G401 (cell line): ENCODE measurements at regions not wholly inside any gene's neighbourhood (a gene's known extent, or its start where the extent isn't known, plus 50 kb on each side); places are given as distances from the start of the nearest gene placed in this dataset.
"Not testable (repeated sequence)": the region's sequence is repeated elsewhere in the genome, so short reads cannot be mapped to it uniquely, and the experiment has no call there.

Experiments used
- DNase-seq: peaks from one replicate; pipeline ENCODE4 v3.0.0-alpha.2; 2015; ENCODE audit warnings: low spot score
- in situ Hi-C: cut with HindIII; loops from 2 replicates; pipeline ENCODE4 v1.10.0; 2016; ENCODE audit warnings: low sequenced_read_pairs, mixed read lengths

DNA sequence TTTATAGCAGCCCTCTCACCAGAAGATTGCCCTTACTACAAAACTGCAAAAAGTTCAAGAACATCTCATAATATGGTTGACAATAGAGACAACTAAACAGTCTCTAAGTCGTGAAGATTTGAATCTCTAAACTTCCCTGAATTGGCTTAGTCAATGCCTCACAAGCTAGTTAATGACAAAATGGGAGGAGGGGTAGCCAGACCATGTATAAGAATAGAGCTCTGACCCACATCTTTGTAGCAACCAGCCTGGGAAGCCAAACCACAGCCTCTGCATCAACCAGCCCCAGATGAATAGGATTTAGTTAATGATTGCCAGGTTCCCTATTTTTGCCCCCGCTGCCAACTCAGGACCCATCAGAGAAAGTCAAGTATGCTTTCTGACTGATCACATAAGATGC, 1265.9 kb upstream of the PCDH10 start:
- in situ Hi-C loops = not testable (repeated sequence)

DNA sequence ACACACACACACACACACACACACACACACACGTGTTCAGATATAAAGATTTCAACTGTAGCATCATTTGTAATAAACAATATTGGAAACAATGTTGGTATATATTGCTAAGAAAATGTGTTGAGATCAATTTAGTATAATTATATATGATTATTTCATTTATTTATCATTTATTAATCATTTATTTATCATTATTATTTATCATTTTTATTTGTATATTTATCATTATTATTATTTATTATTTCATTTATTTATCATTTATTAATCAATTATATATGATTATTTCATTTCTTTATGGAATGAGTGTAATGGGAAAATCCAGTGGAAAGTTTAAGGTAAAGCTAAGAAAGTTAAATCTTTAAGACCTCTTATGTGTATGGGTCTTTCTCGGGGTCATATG, 1223.4 kb upstream of the PCDH10 start:
- in situ Hi-C loops, DNase-seq: not testable (repeated sequence)

More for the DNA sequence above, 1265.9 kb upstream of the PCDH10 start:
- not testable (repeated sequence) for DNase-seq

DNA sequence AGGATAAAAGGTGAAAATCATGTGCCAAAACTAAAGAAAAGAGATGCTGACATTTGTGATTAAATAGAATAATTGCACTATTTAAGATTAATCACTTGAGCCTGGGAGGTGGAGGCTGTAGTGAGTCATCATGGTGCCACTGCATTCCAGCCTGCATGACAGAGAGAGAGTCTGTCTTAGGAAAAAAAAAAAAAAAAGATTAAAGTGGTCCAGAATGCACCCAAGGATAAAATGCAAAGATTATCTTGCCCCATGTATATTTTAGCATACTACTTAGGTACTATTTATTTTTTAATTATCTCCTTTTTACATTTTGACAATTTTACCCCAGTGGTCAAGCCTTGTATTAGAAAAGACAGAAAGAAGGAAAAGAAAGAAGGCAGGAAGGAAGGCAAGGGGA, 1181.4 kb upstream of the PCDH10 start:
- DNase-seq, in situ Hi-C loops: not testable (repeated sequence)

DNA sequence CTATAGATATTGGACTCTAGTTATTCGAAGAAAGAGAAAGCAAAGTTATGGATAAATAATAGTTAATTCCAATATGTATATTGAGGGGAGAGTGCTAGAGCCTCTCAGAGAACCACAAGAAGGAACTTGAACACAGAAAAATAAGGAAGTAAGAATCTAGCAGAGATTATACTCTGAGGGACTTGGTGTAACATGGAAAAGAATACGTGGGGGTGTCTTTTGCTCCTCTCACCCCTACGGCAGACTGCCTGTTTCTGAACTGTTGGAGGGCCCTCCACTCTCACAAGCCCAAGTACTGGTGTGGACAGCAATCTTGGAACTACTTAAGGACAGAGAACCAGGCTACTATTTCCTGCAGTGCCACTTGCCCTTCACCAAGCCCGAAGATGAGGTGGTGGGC, 1174.4 kb upstream of the PCDH10 start:
- DNase-seq = no peak
- in situ Hi-C loops = no loop called here

DNA sequence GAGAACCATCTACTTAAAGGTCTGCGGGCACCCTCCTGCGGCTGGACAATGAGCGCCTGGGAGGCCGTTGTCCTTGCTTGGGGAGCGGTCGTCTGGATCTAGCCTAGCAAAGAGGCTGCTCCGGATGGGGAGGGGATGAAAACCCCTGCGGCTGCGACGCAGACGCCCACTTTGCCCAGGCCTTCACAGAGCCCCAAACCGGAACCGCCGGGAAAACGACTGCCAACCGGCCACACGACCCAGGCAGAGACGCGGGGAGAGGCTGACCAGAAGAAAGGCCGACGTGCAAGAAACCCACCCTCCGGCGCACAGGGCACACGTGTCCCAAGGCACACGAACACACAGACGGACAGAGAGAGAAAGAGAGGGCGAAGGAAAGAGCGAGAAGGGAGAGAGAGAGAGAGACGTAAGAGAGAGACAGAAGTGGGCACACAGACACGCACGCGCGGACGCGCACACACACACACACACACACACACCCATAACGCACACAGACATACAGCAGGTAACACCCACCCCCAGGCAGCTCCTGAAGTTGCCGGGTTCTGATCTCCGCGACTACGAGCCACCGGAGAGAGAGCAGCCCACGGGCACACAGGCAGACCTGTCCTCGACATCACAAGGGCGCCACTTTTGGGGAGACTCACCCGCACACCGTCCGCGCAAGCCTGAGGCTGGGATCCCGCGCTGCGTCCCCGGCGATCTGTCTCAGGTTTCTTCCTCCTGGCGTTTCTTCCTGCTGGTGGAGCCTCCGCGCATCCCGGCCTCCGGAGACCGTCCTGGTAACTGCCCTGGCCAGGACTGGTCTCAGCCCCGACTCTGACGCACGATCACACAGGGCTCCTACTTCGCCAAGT, 1173.6 kb upstream of the PCDH10 start:
- in situ Hi-C loops, DNase-seq: not testable (repeated sequence)

DNA sequence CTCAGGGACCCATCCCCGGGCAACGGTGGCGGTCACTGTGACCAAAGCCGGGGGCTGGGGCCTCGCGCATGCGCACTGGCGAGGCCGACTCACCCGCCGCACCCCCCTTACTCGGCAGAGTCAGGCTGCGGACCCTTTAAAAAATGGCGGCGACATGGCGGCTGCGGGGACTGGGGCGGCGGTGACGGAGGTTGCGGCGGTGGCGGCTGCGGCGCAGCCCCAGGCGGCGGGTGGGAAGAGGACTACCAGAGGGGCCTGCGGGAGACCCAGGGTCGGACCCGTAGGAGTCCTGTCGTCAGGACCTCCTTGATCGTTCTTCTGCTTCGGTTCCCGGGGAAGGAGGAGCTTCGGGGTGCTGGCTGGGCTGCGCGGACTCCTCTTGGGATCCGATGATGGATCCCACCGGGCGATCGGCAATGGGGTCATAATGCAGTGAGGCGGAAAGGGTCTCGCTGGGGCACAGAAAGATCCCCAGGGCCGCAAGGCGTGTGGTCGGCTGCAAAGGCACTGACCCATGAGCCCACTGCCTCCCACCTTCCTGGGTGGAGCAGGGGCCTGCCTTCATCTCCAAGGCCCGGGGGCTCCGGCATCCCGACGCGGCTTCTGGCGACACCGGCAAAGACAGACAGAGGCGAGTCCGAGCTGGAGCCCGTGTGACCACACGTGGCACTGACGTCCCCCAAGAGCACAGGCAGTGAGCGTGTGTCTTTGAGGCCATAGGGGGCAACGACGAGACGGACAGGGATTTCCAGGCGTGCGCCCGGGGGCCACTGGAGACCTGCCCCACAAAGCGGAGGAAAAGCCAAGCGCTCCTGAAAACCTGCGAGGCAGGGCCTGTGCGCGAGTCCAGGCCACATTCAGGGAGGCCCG, 1172.7 kb upstream of the PCDH10 start:
- in situ Hi-C loops, DNase-seq: not testable (repeated sequence)

DNA sequence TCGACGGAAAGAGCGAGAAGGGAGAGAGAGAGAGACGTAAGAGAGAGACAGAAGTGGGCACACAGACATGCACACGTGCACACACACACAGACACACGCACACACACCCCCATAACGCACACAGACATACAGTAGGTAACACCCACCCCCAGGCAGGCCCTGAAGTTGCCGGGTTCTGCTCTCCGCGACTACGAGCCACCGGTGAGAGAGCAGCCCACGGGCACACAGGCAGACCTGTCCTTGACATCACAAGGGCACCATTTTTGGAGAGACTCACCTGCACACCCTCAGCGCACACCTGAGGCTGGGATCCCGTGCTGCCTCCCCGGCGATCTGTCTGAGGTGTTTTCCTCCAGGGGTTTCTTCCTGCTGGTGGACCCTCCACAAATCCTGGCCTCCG, 1171.0 kb upstream of the PCDH10 start:
- no peak for DNase-seq
- in situ Hi-C loops = no loop called here

DNA sequence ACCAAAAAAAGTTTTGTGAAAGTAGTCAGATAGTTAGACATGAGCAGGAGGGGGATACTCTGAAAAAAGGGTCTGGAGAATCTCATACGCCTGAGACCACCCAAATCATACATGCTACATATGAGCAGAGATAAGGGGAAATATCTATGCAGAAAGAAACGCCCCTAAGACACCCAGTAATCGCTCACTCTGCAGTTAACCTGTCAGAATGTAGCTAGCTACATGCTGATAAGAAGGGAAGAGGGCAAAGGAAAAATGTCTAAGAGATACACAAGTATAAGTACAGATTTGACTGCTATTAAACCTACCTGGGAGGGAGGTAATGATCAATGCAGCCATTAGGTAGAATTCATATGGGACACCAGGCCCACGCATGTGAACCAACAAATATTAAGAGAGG, 1159.5 kb upstream of the PCDH10 start:
- DNase-seq = no peak
- in situ Hi-C loops = no loop called here

DNA sequence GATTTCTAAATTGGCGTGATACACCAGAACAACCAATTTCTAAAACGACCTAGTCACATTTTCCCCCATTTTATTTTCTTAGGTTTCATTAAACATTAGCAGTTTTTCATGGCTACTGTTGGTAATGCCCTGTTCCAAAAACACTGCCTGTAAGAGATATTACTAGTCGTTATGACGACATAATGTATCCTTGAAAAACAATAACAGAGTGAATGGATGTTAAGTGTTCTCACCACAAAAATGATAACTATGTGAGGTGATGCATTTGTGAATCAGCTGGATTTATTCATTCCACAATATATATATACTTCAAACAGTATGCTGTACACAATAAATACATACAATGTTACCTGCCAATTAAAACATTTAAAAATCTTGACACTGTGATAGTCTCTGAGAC, 1147.6 kb upstream of the PCDH10 start:
- in situ Hi-C loops = no loop called here
- no peak for DNase-seq

DNA sequence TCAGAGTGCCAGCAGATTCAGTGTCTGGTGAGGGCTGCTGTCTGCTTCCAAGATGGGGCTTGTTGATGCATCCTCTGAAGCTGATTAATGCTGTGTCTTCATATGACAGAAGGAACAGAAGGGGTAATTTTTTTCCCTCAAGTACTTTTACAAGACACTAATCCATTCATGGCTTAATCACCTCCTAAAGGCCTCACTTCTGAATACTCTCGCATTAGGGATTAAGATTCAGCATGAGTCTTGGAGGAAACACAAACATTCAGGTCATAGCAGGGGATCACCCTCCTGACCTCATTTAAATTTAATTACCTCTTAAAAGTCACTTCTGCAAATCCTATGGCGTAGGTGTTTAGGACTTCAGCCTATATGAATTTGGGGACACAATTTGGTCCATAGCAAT, 1145.5 kb upstream of the PCDH10 start:
- DNase-seq = no peak
- in situ Hi-C loops = no loop called here

DNA sequence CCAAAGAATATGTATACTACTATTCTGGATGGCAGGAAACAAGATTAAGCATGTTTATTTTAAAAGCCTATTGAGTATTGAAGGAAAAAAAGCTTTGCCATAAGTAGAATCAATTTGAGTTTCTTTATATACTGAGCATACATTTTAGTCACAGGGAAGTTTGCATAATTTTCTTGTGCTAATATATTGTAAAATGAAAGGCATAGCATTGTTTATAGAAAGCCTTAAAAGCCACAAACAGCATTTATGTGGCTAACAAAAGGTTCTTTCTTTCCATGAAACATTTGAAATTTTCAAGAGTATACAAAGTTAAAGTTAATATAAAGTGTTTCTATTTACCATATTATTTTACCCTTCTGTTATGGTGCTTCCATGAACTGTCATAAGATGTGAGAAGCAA, 1133.8 kb upstream of the PCDH10 start:
- in situ Hi-C loops = no loop called here
- no peak for DNase-seq

DNA sequence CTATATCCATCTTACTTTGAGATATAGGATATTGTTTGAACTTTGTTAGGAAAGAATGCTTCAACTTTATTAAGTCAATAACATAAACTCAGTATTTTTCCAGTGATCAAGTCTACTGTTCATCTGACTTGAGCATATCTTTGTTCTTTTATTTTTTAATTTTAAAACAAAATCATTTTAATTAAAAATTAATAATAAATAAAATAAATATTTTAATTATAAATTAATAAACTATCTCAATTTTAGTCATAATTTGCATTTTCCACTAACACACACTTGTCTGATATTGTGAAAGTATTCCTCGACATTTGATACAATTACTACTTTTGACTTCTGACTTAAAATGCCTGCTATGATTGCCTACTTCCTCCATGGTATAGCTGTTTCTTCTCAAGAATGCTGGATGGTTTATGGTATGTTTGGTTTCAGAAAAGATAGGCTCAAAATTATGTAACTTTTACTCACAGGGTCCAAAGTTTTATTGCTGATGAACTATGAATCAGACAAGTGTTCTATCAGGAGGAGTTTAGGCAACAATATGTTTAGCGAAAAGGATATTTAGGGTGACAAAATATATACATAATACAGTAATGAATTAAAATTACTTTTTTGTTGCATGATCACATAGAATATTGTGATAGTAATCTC, 1132.3 kb upstream of the PCDH10 start:
- no peak for DNase-seq
- in situ Hi-C loops = no loop called here

DNA sequence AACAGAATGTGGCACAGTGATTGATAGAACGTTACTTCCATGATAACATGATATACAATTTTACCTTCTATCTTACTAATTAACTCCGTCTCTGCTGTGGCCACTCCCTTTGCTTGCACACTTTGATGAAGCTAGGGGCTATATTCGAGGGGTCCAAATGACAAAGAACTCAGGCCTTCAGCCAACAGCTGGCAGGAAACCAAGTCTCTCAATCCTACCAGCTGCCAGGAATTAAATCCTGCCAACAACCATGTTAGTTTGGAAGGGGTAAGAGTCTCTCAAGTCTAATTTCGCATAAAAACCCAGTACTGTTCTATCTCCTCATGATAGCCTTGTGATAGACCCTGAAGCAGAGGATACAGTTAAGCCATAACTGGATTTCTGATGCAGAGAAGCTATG, 1122.9 kb upstream of the PCDH10 start:
- in situ Hi-C loops = no loop called here
- DNase-seq = no peak

DNA sequence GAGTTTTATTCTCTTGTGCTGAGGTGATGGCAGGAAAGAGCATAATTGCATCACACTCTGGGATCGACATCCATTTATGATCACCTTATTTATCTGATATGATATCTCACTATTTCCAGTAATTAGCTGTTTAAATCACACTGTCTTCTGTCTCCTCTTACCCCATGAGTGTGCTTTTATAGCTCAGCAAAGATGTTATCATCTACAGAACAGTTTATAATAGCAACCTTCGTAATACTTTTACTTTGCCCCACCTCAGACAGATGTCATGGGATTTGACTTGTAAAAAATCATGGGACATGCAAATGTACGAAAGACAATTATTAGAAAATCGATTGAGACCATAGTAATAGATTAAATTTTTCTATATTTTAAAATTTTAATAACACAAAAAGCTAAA, 1122.3 kb upstream of the PCDH10 start:
- DNase-seq = no peak
- in situ Hi-C loops = no loop called here

DNA sequence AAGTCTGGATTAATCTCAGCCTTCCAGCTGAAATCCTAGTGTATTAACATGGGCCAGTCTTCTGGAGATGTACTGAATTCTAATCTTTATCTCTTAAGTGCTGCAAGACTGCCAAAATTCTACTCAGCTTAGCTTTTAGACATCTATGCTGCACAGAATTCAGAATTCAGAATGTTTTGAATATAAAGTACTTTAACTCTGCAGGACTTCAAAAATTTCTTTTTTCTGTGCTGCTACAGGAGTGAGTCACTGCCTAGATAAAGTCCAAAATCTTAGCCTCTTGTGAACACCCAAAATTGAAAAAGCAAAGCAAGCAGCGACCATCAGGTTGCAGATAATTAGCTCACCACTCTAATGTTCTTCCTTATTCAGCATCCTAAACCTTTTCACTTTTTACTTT, 1092.6 kb upstream of the PCDH10 start:
- DNase-seq = no peak
- in situ Hi-C loops = no loop called here

DNA sequence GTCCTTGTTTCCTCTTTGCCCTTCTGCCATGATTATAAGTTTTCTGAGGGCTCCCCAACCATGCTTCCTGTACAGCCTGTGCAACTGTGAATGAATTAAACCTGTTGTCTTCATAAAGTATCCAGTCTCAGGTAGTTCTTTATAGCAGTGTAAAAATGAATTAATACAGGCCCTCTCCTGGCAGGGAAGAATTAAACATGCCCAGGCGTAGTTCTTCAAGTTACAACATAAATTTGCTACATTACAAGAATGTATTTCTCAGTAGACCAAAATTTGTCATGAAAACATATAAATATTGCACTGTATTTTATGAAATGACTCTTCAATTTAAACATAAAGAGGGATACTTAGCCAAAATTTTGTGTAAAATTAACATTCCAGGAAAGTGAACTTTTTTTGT, 1089.9 kb upstream of the PCDH10 start:
- in situ Hi-C loops = no loop called here

DNA sequence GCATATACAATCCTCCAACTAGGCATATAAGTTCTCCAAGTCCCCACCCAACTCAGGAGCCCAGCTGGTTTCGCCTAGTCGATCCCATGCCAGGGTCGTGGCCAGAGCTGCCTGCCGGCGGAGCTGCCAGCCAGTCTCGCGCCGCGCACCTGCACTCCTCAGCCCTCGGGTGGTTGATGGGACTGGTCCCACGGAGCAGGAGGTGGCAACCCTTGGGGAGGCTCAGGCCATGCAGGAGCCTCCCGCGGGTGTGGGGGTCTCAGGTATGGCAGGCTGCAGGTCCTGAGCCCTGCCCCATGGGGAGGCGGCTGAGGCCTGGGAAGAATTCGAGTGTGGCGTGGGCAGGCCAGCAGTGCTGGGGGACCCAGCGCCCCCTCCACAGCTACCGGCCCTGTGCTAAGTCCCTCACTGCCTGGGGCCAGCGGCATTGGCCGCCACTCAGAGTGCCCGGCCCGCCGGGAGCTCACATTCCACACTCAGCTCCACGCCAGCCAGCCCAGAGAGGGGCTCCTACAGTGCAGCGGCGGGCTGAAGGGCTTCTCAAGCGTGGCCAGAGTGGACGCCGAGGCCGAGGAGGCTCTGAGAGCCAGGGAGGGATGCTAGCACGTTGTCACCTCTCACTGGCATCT, 1086.4 kb upstream of the PCDH10 start:
- DNase-seq = no peak
- in situ Hi-C loops = no loop called here

More for the DNA sequence above, 1089.9 kb upstream of the PCDH10 start:
- DNase-seq = no peak

DNA sequence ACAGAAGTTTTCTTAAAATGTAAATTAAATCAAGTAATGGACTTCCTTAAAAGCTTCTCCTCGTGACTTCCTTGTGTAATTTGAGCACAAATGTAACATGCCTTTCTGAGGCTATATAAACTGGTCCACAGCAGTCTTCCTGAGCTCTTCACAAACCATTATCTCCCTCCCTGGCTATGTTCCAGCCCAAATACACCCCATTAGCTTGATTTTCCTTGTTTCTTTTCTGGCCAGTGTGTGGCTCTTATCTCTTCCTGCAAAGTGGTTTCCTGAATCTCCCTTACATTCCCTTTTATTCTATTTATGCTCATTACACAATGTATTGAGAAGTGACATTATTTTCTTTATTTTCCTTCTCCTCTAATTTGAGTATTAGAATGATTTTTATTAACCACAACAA, 1085.3 kb upstream of the PCDH10 start:
- no peak for DNase-seq
- in situ Hi-C loops = no loop called here

DNA sequence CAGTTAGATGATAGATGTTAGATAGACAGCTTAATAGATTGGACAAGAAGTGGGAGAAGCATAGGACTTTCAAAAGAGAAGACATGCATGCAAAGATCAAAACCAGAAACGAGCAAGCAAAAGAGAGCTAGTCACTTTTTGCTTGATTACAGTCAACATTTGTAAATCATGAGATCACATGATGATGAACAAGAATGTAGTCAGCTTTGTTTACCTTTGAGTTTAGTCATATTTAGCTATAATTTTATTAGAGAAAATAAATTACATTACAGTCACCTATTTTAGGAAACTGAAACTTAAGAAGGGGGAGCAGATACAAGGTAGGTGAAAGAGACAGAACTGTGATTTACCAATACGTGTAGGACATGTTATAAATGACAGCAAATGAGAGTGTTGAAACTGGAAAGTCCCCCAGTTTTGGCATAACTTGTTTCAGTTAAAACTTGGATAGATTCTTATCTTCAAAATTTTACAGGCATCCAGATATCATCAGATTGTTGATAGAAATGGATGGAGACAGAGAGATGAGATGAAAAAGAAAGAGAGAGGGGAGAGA, 1083.1 kb upstream of the PCDH10 start:
- DNase-seq = no peak
- in situ Hi-C loops = no loop called here
